T follicular helper cell (primary cell): ENCODE measurements at regions not wholly inside any gene's neighbourhood (a gene's known extent, or its start where the extent isn't known, plus 50 kb on each side); places are given as distances from the start of the nearest gene placed in this dataset.

ENCODE experiments used
- DNase-seq: peaks from one replicate; pipeline ENCODE4 v3.0.0-alpha.2; 2020; ENCODE audit warnings: low read depth

GRCh38 chr10:118537623-118538022 is 57.8 kb downstream of the PRLHR start:
- no peak for DNase-seq

GRCh38 chr10:118534136-118534535 is 61.3 kb downstream of the PRLHR start:
- no peak for DNase-seq

- no peak for DNase-seq
Measured at GRCh38 chr10:118531105-118531852, 64.2 kb downstream of the PRLHR start.

GRCh38 chr10:118528426-118528825 is 67.0 kb downstream of the PRLHR start:
- no peak for DNase-seq

- DNase-seq: no peak
Measured at GRCh38 chr10:118523775-118524174, 71.7 kb downstream of the PRLHR start.

GRCh38 chr10:118522791-118523498 is 72.5 kb downstream of the PRLHR start:
- DNase-seq: no peak

GRCh38 chr10:118521415-118522117 is 73.9 kb downstream of the PRLHR start:
- DNase-seq: no peak

GRCh38 chr10:118520116-118520742 is 75.2 kb downstream of the PRLHR start:
- DNase-seq: no peak

- DNase-seq: no peak
Measured at GRCh38 chr10:118518095-118518494, 77.4 kb downstream of the PRLHR start.

- no peak for DNase-seq
Measured at GRCh38 chr10:118516716-118517115, 78.7 kb downstream of the PRLHR start.

GRCh38 chr10:118513174-118513573 is 82.3 kb downstream of the PRLHR start:
- no peak for DNase-seq

GRCh38 chr10:118511711-118512110 is 83.7 kb downstream of the PRLHR start:
- no peak for DNase-seq

GRCh38 chr10:118508863-118509262 is 86.6 kb downstream of the PRLHR start:
- no peak for DNase-seq

- no peak for DNase-seq
Measured at GRCh38 chr10:118508355-118508754, 87.1 kb downstream of the PRLHR start.

- no peak for DNase-seq
Measured at GRCh38 chr10:118506671-118507590, 88.5 kb downstream of the PRLHR start.

GRCh38 chr10:118505363-118505762 is 90.1 kb downstream of the PRLHR start:
- DNase-seq: no peak

GRCh38 chr10:118504467-118505205 is 90.8 kb downstream of the PRLHR start:
- DNase-seq: no peak

- no peak for DNase-seq
Measured at GRCh38 chr10:118504044-118504443, 91.4 kb downstream of the PRLHR start.

GRCh38 chr10:118503192-118503591 is 92.3 kb downstream of the PRLHR start:
- DNase-seq: no peak

- DNase-seq: no peak
Measured at GRCh38 chr10:118501637-118502440, 93.6 kb downstream of the PRLHR start.
